Fibroblast of skin of right quadriceps (primary cell): ENCODE measurements at regions not wholly inside any gene's neighbourhood (a gene's known extent, or its start where the extent isn't known, plus 50 kb on each side); places are given as distances from the start of the nearest gene placed in this dataset.
"Not testable (repeated sequence)": the region's sequence is repeated elsewhere in the genome, so short reads cannot be mapped to it uniquely, and the experiment has no call there.

Experiments used
- DNase-seq: peaks from one replicate; pipeline ENCODE4 v3.0.0-alpha.2; 2013

GRCh38 chr10:59047957-59048618, 128.4 kb upstream of the PHYHIPL start:
- no peak for DNase-seq

GRCh38 chr10:59053502-59053901, 122.9 kb upstream of the PHYHIPL start:
- not testable (repeated sequence) for DNase-seq

GRCh38 chr10:59055045-59055444, 121.4 kb upstream of the PHYHIPL start:
- peak; percentile 86 for DNase-seq

GRCh38 chr10:59057345-59057744, 119.1 kb upstream of the PHYHIPL start:
- no peak for DNase-seq

GRCh38 chr10:59060852-59061251, 115.6 kb upstream of the PHYHIPL start:
- DNase-seq, result no peak

- no peak for DNase-seq
Observed at GRCh38 chr10:59063491-59063890, 113.0 kb upstream of the PHYHIPL start.

- no peak for DNase-seq
Observed at GRCh38 chr10:59064080-59064692, 112.3 kb upstream of the PHYHIPL start.

- DNase-seq, result no peak
Observed at GRCh38 chr10:59064759-59065539, 111.5 kb upstream of the PHYHIPL start.

GRCh38 chr10:59068581-59069191, 107.8 kb upstream of the PHYHIPL start:
- DNase-seq, result no peak

- DNase-seq, result no peak
Observed at GRCh38 chr10:59072038-59072437, 104.4 kb upstream of the PHYHIPL start.

GRCh38 chr10:59073456-59074053, 102.9 kb upstream of the PHYHIPL start:
- DNase-seq, result no peak

GRCh38 chr10:59075576-59075975, 100.9 kb upstream of the PHYHIPL start:
- peak; percentile 56 for DNase-seq

GRCh38 chr10:59077855-59078254, 98.6 kb upstream of the PHYHIPL start:
- DNase-seq, result no peak

- no peak for DNase-seq
Observed at GRCh38 chr10:59078978-59079377, 97.5 kb upstream of the PHYHIPL start.

- DNase-seq, result peak; percentile 83
Observed at GRCh38 chr10:59079386-59080226, 96.8 kb upstream of the PHYHIPL start.

- DNase-seq, result no peak
Observed at GRCh38 chr10:59082249-59082648, 94.2 kb upstream of the PHYHIPL start.

- peak; percentile 30 for DNase-seq
Observed at GRCh38 chr10:59085054-59085453, 91.4 kb upstream of the PHYHIPL start.

- DNase-seq, result peak; percentile 43
Observed at GRCh38 chr10:59085711-59086502, 90.5 kb upstream of the PHYHIPL start.

GRCh38 chr10:59087486-59087885, 89.0 kb upstream of the PHYHIPL start:
- DNase-seq, result peak; percentile 23

GRCh38 chr10:59088912-59089573, 87.4 kb upstream of the PHYHIPL start:
- no peak for DNase-seq
